ENCODE measurements at regions not wholly inside any gene's neighbourhood (a gene's known extent, or its start where the extent isn't known, plus 50 kb on each side); places are given as distances from the start of the nearest gene placed in this dataset.

DNA sequence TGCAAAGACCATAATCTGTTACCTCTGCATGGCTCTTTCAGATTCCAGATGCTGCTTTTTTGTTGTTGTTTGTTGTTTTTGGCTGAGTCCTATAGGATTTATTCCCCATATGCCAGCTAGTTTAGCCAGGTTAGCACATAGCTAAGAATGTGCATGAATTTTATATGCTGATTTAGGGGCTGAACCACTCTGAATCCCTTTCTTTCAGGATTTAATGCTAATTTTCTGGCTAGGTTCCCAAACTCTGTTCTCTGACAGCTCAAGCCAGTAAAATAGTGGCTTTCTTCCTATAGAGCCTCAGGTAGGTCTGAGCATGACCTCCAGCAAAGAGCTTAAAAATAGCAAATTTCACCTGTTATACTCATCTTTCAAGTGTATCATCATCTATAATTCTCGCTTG lies 521.4 kb downstream of the CAAP1 start:
- Histone ChIP-seq H3K36me3 (replicated peaks in 1 of 2; ENCODE audit: control insufficient read depth in 2 of 2, insufficient read depth in 2 of 2, low read length in 2 of 2) (no peaks in the 10 kb centered on the region), H3K23ac (ENCODE audit: low read depth, low read length, poor library complexity) (no peak overlapping the region), H3K79me1 (ENCODE audit: low read depth, low read length) (no peaks in the 10 kb centered on the region), H3K4ac (ENCODE audit: low read length) (no peak overlapping the region), H4K91ac (ENCODE audit: low read depth, low read length, poor library complexity) (no peak overlapping the region), H3K4me1 (ENCODE audit: control insufficient read depth in 2 of 2, insufficient read depth in 1 of 2, low read depth in 1 of 2, low read length in 2 of 2) (no peaks in the 10 kb centered on the region), H3K14ac (ENCODE audit: low read length) (no peak overlapping the region), H3K9ac (ENCODE audit: low read depth, low read length, poor library complexity) (no peak overlapping the region), H2BK12ac (ENCODE audit: low read length) (no peak overlapping the region), H2BK5ac (ENCODE audit: low read length) (no peak overlapping the region), H3K27ac (replicated peaks; ENCODE audit: low read length) (no peak overlapping the region), H3K4me2 (ENCODE audit: insufficient read depth, low read length, poor library complexity, severe bottlenecking) (no peak overlapping the region), H2BK15ac (ENCODE audit: low read length) (no peak overlapping the region), H3K4me3 (ENCODE audit: low read length in 2 of 2) (no peak overlapping the region), H3K9me3 (replicated peaks in 1 of 2; ENCODE audit: control insufficient read depth in 2 of 2, insufficient read depth in 1 of 2, low read depth in 1 of 2, low read length in 2 of 2) (no peaks in the 10 kb centered on the region), H3K18ac (ENCODE audit: low read length) (no peak overlapping the region), H2AFZ (ENCODE audit: low read length) (no peak overlapping the region), H3K27me3 (ENCODE audit: control insufficient read depth in 3 of 3, insufficient read depth in 3 of 3, low read depth in 1 of 3, low read length in 3 of 3) (no peaks in the 10 kb centered on the region), H2BK120ac (ENCODE audit: low read depth, low read length) (no peak overlapping the region), H4K8ac (ENCODE audit: low read depth, low read length) (no peak overlapping the region), H2AK5ac (ENCODE audit: low read depth, low read length) (no peak overlapping the region)
- DNase-seq (ENCODE audit: low spot score), result no peak
- no CpG with 5 or more reads among the region's 1 CpG for WGBS, 2 donors (ENCODE audit: extremely low coverage in 2 of 2, insufficient read length in 2 of 2, insufficient replicate concordance in 1 of 2)

- Histone ChIP-seq H3K9ac (ENCODE audit: low read depth, low read length, poor library complexity) (no peak overlapping the region), H2BK5ac (ENCODE audit: low read length) (no peak overlapping the region), H2BK12ac (ENCODE audit: low read length) (no peak overlapping the region), H3K4ac (ENCODE audit: low read length) (no peak overlapping the region), H3K23ac (ENCODE audit: low read depth, low read length, poor library complexity) (no peak overlapping the region), H2AFZ (ENCODE audit: low read length) (no peak overlapping the region), H3K36me3 (replicated peaks in 1 of 2; ENCODE audit: control insufficient read depth in 2 of 2, insufficient read depth in 2 of 2, low read length in 2 of 2) (no peaks in the 10 kb centered on the region), H4K91ac (ENCODE audit: low read depth, low read length, poor library complexity) (no peak overlapping the region), H3K14ac (ENCODE audit: low read length) (no peak overlapping the region), H3K4me2 (ENCODE audit: insufficient read depth, low read length, poor library complexity, severe bottlenecking) (no peak overlapping the region), H2BK120ac (ENCODE audit: low read depth, low read length) (no peak overlapping the region), H4K8ac (ENCODE audit: low read depth, low read length) (no peak overlapping the region), H2AK5ac (ENCODE audit: low read depth, low read length) (no peak overlapping the region), H3K27ac (replicated peaks; ENCODE audit: low read length) (no peak overlapping the region), H3K4me3 (ENCODE audit: low read length in 2 of 2) (no peak overlapping the region), H3K18ac (ENCODE audit: low read length) (no peak overlapping the region), H2BK15ac (ENCODE audit: low read length) (no peak overlapping the region), H3K27me3 (ENCODE audit: control insufficient read depth in 3 of 3, insufficient read depth in 3 of 3, low read depth in 1 of 3, low read length in 3 of 3) (no peaks in the 10 kb centered on the region), H3K79me1 (ENCODE audit: low read depth, low read length) (no peaks in the 10 kb centered on the region), H3K9me3 (replicated peaks in 1 of 2; ENCODE audit: control insufficient read depth in 2 of 2, insufficient read depth in 1 of 2, low read depth in 1 of 2, low read length in 2 of 2) (no peaks in the 10 kb centered on the region), H3K4me1 (ENCODE audit: control insufficient read depth in 2 of 2, insufficient read depth in 1 of 2, low read depth in 1 of 2, low read length in 2 of 2) (no peaks in the 10 kb centered on the region)
- WGBS, 2 donors (ENCODE audit: extremely low coverage in 2 of 2, insufficient read length in 2 of 2, insufficient replicate concordance in 1 of 2), result no CpG with 5 or more reads among the region's 3 CpGs
- DNase-seq (ENCODE audit: low spot score), result no peak
Observed at GRCh38 chr9:26369093-26369492, 523.5 kb downstream of the CAAP1 start.

DNA sequence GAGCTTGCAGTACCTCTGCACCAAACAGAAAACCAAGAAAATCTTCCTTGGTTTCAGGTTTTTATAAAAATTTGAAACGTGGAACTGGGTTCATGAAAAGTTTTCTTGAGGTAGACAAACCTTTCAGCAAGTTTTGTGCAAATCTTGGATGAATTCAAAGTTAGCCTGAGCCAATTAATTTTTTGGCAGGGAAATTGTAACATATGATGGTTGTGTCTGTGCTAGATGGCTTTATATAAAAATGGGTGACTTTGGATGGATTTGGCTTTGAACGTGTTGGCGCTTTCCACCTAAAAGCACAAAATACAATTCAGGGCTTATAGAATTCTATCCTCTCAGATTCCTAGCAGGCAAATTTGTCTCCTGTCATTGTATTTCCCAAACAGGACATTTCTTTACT lies 524.4 kb downstream of the CAAP1 start:
- Histone ChIP-seq H3K4me1 (ENCODE audit: control insufficient read depth in 2 of 2, insufficient read depth in 1 of 2, low read depth in 1 of 2, low read length in 2 of 2) (no peaks in the 10 kb centered on the region), H2AK5ac (ENCODE audit: low read depth, low read length) (no peak overlapping the region), H3K79me1 (ENCODE audit: low read depth, low read length) (no peaks in the 10 kb centered on the region), H3K23ac (ENCODE audit: low read depth, low read length, poor library complexity) (no peak overlapping the region), H3K14ac (ENCODE audit: low read length) (no peak overlapping the region), H3K9me3 (replicated peaks in 1 of 2; ENCODE audit: control insufficient read depth in 2 of 2, insufficient read depth in 1 of 2, low read depth in 1 of 2, low read length in 2 of 2) (no peaks in the 10 kb centered on the region), H3K27me3 (ENCODE audit: control insufficient read depth in 3 of 3, insufficient read depth in 3 of 3, low read depth in 1 of 3, low read length in 3 of 3) (no peaks in the 10 kb centered on the region), H3K18ac (ENCODE audit: low read length) (no peak overlapping the region), H4K91ac (ENCODE audit: low read depth, low read length, poor library complexity) (no peak overlapping the region), H3K36me3 (replicated peaks in 1 of 2; ENCODE audit: control insufficient read depth in 2 of 2, insufficient read depth in 2 of 2, low read length in 2 of 2) (no peaks in the 10 kb centered on the region), H4K8ac (ENCODE audit: low read depth, low read length) (no peak overlapping the region), H3K4me2 (ENCODE audit: insufficient read depth, low read length, poor library complexity, severe bottlenecking) (no peak overlapping the region), H3K27ac (replicated peaks; ENCODE audit: low read length) (no peak overlapping the region), H2BK12ac (ENCODE audit: low read length) (no peak overlapping the region), H2BK5ac (ENCODE audit: low read length) (no peak overlapping the region), H3K4ac (ENCODE audit: low read length) (no peak overlapping the region), H2BK15ac (ENCODE audit: low read length) (no peak overlapping the region), H2AFZ (ENCODE audit: low read length) (no peak overlapping the region), H3K9ac (ENCODE audit: low read depth, low read length, poor library complexity) (no peak overlapping the region), H2BK120ac (ENCODE audit: low read depth, low read length) (no peak overlapping the region), H3K4me3 (ENCODE audit: low read length in 2 of 2) (no peak overlapping the region)
- WGBS, 2 donors (ENCODE audit: extremely low coverage in 2 of 2, insufficient read length in 2 of 2, insufficient replicate concordance in 1 of 2), result no CpG with 5 or more reads among the region's 3 CpGs
- no peak for DNase-seq (ENCODE audit: low spot score)

DNA sequence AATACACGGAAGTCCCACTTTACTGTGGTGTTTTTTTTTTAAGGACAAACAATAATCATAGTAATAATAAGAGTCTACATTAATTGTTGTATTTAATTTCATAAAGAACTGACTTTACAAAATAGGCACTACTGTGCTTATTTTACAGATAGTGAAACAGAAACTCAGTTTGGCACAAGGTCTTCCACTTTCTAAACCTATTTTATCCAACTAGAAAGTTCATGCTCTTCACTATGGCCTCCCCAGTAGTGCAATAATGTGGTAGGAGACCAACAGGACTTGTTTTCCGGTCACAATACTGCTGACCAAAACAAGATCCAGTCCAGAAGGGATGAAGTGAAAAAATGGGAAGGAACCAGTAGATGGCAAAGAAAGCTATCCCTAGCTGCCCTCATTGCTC lies 531.6 kb downstream of the CAAP1 start:
- Histone ChIP-seq H4K91ac (ENCODE audit: low read depth, low read length, poor library complexity) (no peak overlapping the region), H2BK12ac (ENCODE audit: low read length) (no peak overlapping the region), H3K23ac (ENCODE audit: low read depth, low read length, poor library complexity) (no peak overlapping the region), H3K4me2 (ENCODE audit: insufficient read depth, low read length, poor library complexity, severe bottlenecking) (no peak overlapping the region), H3K4ac (ENCODE audit: low read length) (no peak overlapping the region), H2AK5ac (ENCODE audit: low read depth, low read length) (no peak overlapping the region), H3K14ac (ENCODE audit: low read length) (no peak overlapping the region), H2AFZ (ENCODE audit: low read length) (no peak overlapping the region), H3K79me1 (ENCODE audit: low read depth, low read length) (no peaks in the 10 kb centered on the region), H2BK120ac (ENCODE audit: low read depth, low read length) (no peak overlapping the region), H3K27me3 (ENCODE audit: control insufficient read depth in 3 of 3, insufficient read depth in 3 of 3, low read depth in 1 of 3, low read length in 3 of 3) (no peaks in the 10 kb centered on the region), H2BK15ac (ENCODE audit: low read length) (no peak overlapping the region), H2BK5ac (ENCODE audit: low read length) (no peak overlapping the region), H3K27ac (replicated peaks; ENCODE audit: low read length) (no peak overlapping the region), H3K4me3 (ENCODE audit: low read length in 2 of 2) (no peak overlapping the region), H3K9ac (ENCODE audit: low read depth, low read length, poor library complexity) (no peak overlapping the region), H3K18ac (ENCODE audit: low read length) (no peak overlapping the region), H4K8ac (ENCODE audit: low read depth, low read length) (no peak overlapping the region), H3K36me3 (replicated peaks in 1 of 2; ENCODE audit: control insufficient read depth in 2 of 2, insufficient read depth in 2 of 2, low read length in 2 of 2) (no peaks in the 10 kb centered on the region), H3K4me1 (ENCODE audit: control insufficient read depth in 2 of 2, insufficient read depth in 1 of 2, low read depth in 1 of 2, low read length in 2 of 2) (no peaks in the 10 kb centered on the region), H3K9me3 (replicated peaks in 1 of 2; ENCODE audit: control insufficient read depth in 2 of 2, insufficient read depth in 1 of 2, low read depth in 1 of 2, low read length in 2 of 2) (no peaks in the 10 kb centered on the region)
- WGBS, 2 donors (ENCODE audit: extremely low coverage in 2 of 2, insufficient read length in 2 of 2, insufficient replicate concordance in 1 of 2), result no CpG with 5 or more reads among the region's 2 CpGs
- DNase-seq (ENCODE audit: low spot score), result no peak

Measured in neuronal stem cell (in vitro differentiated cells).